Activated naive CD8-positive, alpha-beta T cell treated with anti-CD3 and anti-CD28 coated beads, Interleukin-2, amount 10 ng/mL, durations not matched to agents 7 days and 5 days (primary cell): ENCODE measurements at regions not wholly inside any gene's neighbourhood (a gene's known extent, or its start where the extent isn't known, plus 50 kb on each side); places are given as distances from the start of the nearest gene placed in this dataset.

Experiments
- ATAC-seq: fragments of 150-1000 bp; cut with Tn5 transposase; one replicate; pipeline ENCODE4 v1.10.0; 2021; ENCODE audit warnings: low read depth, moderate library complexity
- POLR2A ChIA-PET: fragments of 350-600 bp; sonication (Branson Sonifier 250); formaldehyde crosslinking; loops from one replicate; lab custom pipeline; 2021; ENCODE audit warnings: antibody characterized with exemption; lab: Charles Lee
- DNase-seq: peaks from one replicate; pipeline ENCODE4 v3.0.0; 2021
- H3K27ac Mint-ChIP-seq: one replicate; pipeline ENCODE4 v1.8.0; 2022; ENCODE audit warnings: mild to moderate bottlenecking, mixed read lengths
- H3K27me3 Mint-ChIP-seq: one replicate; pipeline ENCODE4 v1.8.0; 2022; ENCODE audit warnings: mild to moderate bottlenecking, moderate library complexity, mixed read lengths
- H3K36me3 Mint-ChIP-seq: one replicate; pipeline ENCODE4 v1.8.0; 2021; ENCODE audit warnings: mild to moderate bottlenecking, mixed read lengths
- H3K4me1 Mint-ChIP-seq: one replicate; pipeline ENCODE4 v1.8.0; 2021; ENCODE audit warnings: mixed read lengths
- H3K4me3 Mint-ChIP-seq: one replicate; pipeline ENCODE4 v1.8.0; 2022; ENCODE audit warnings: mild to moderate bottlenecking, moderate library complexity, mixed read lengths
- H3K9me3 Mint-ChIP-seq: one replicate; pipeline ENCODE4 v1.8.0; 2021; ENCODE audit warnings: mixed read lengths

- ATAC-seq, result no peak
- peaks cover 18% of the 10 kb centered on the region for H3K4me1 Mint-ChIP-seq
- no peak overlapping the region for H3K27ac Mint-ChIP-seq
- DNase-seq, result no peak
- H3K4me3 Mint-ChIP-seq, result no peak overlapping the region
- POLR2A ChIA-PET, result no interaction called here
- no peaks in the 10 kb centered on the region for H3K27me3 Mint-ChIP-seq
- H3K36me3 Mint-ChIP-seq, result peaks cover 9% of the 10 kb centered on the region
- H3K9me3 Mint-ChIP-seq, result peaks cover 6% of the 10 kb centered on the region
Observed at GRCh38 chr12:92463171-92463570, 239.6 kb upstream of the PLEKHG7 start.

GRCh38 chr12:92462527-92462926 lies 240.3 kb upstream of the PLEKHG7 start:
- POLR2A ChIA-PET, result interaction anchor here (0.8 kb wide), 1 partner anchor 13 kb away, joined by 3 read pairs; no protein-coding TSS in a partner anchor
- H3K27ac Mint-ChIP-seq, result no peak overlapping the region
- peaks cover 15% of the 10 kb centered on the region for H3K4me1 Mint-ChIP-seq
- peak; percentile 19 for ATAC-seq
- peaks cover 6% of the 10 kb centered on the region for H3K9me3 Mint-ChIP-seq
- H3K4me3 Mint-ChIP-seq, result no peak overlapping the region
- H3K27me3 Mint-ChIP-seq, result no peaks in the 10 kb centered on the region
- no peak for DNase-seq
- peaks cover 8% of the 10 kb centered on the region for H3K36me3 Mint-ChIP-seq

- no peak for DNase-seq
- POLR2A ChIA-PET, result interaction anchor here (0.8 kb wide), 1 partner anchor 13 kb away, joined by 3 read pairs; no protein-coding TSS in a partner anchor
- Mint-ChIP-seq H3K9me3 (peaks cover 6% of the 10 kb centered on the region), H3K4me3 (peak overlapping the region; percentile 28), H3K27me3 (no peaks in the 10 kb centered on the region), H3K27ac (peak overlapping the region; percentile 68), H3K4me1 (peaks cover 17% of the 10 kb centered on the region), H3K36me3 (peaks cover 8% of the 10 kb centered on the region)
- ATAC-seq, result peak; percentile 82
Observed at GRCh38 chr12:92462049-92462448, 240.7 kb upstream of the PLEKHG7 start.

- Mint-ChIP-seq H3K9me3 (peaks cover 7% of the 10 kb centered on the region), H3K4me1 (peaks cover 17% of the 10 kb centered on the region), H3K4me3 (no peak overlapping the region), H3K27me3 (no peaks in the 10 kb centered on the region), H3K36me3 (peaks cover 10% of the 10 kb centered on the region), H3K27ac (no peak overlapping the region)
- no peak for ATAC-seq
- POLR2A ChIA-PET, result no interaction called here
- DNase-seq, result no peak
Observed at GRCh38 chr12:92459850-92460249, 242.9 kb upstream of the PLEKHG7 start.

GRCh38 chr12:92458996-92459395 lies 243.8 kb upstream of the PLEKHG7 start:
- peaks cover 8% of the 10 kb centered on the region for H3K36me3 Mint-ChIP-seq
- H3K9me3 Mint-ChIP-seq, result peaks cover 9% of the 10 kb centered on the region
- ATAC-seq (no peak), DNase-seq (no peak)
- no peak overlapping the region for H3K27ac Mint-ChIP-seq
- no peak overlapping the region for H3K4me3 Mint-ChIP-seq
- POLR2A ChIA-PET, result no interaction called here
- peaks cover 17% of the 10 kb centered on the region for H3K4me1 Mint-ChIP-seq
- H3K27me3 Mint-ChIP-seq, result no peaks in the 10 kb centered on the region

- peaks cover 8% of the 10 kb centered on the region for H3K36me3 Mint-ChIP-seq
- no peak overlapping the region for H3K27ac Mint-ChIP-seq
- H3K4me3 Mint-ChIP-seq, result no peak overlapping the region
- no peak for ATAC-seq
- peaks cover 9% of the 10 kb centered on the region for H3K9me3 Mint-ChIP-seq
- DNase-seq, result no peak
- no peaks in the 10 kb centered on the region for H3K27me3 Mint-ChIP-seq
- H3K4me1 Mint-ChIP-seq, result peaks cover 15% of the 10 kb centered on the region
- POLR2A ChIA-PET, result no interaction called here
Observed at GRCh38 chr12:92457458-92458180, 245.2 kb upstream of the PLEKHG7 start.

GRCh38 chr12:92452763-92453162 lies 250.0 kb upstream of the PLEKHG7 start:
- H3K36me3 Mint-ChIP-seq, result peaks cover 22% of the 10 kb centered on the region
- no peak overlapping the region for H3K27ac Mint-ChIP-seq
- no peak for DNase-seq
- no peak overlapping the region for H3K4me3 Mint-ChIP-seq
- ATAC-seq, result no peak
- H3K4me1 Mint-ChIP-seq, result peaks cover 1% of the 10 kb centered on the region
- POLR2A ChIA-PET, result no interaction called here
- H3K9me3 Mint-ChIP-seq, result peaks cover 18% of the 10 kb centered on the region
- H3K27me3 Mint-ChIP-seq, result no peaks in the 10 kb centered on the region

GRCh38 chr12:92446083-92446460 lies 256.7 kb upstream of the PLEKHG7 start:
- Mint-ChIP-seq H3K4me1 (peaks cover 9% of the 10 kb centered on the region), H3K27me3 (no peaks in the 10 kb centered on the region), H3K36me3 (peaks cover 18% of the 10 kb centered on the region), H3K4me3 (peak overlapping the region; percentile 1), H3K27ac (no peak overlapping the region), H3K9me3 (peaks cover 14% of the 10 kb centered on the region)
- no peak for ATAC-seq
- POLR2A ChIA-PET, result no interaction called here
- no peak for DNase-seq

- Mint-ChIP-seq H3K27ac (peak overlapping the region; percentile 28), H3K36me3 (peaks cover 18% of the 10 kb centered on the region), H3K4me3 (peak overlapping the region; percentile 1), H3K9me3 (peaks cover 11% of the 10 kb centered on the region), H3K4me1 (peaks cover 9% of the 10 kb centered on the region), H3K27me3 (no peaks in the 10 kb centered on the region)
- no peak for DNase-seq
- peak; percentile 42 for ATAC-seq
- POLR2A ChIA-PET, result no interaction called here
Observed at GRCh38 chr12:92445253-92446082, 257.3 kb upstream of the PLEKHG7 start.

GRCh38 chr12:92444763-92445162 lies 258.0 kb upstream of the PLEKHG7 start:
- DNase-seq (no peak), ATAC-seq (no peak)
- no peaks in the 10 kb centered on the region for H3K27me3 Mint-ChIP-seq
- no peak overlapping the region for H3K27ac Mint-ChIP-seq
- H3K4me3 Mint-ChIP-seq, result no peak overlapping the region
- POLR2A ChIA-PET, result no interaction called here
- peaks cover 10% of the 10 kb centered on the region for H3K9me3 Mint-ChIP-seq
- H3K36me3 Mint-ChIP-seq, result peaks cover 15% of the 10 kb centered on the region
- H3K4me1 Mint-ChIP-seq, result peaks cover 9% of the 10 kb centered on the region

- H3K4me3 Mint-ChIP-seq, result no peak overlapping the region
- POLR2A ChIA-PET, result no interaction called here
- peaks cover 9% of the 10 kb centered on the region for H3K4me1 Mint-ChIP-seq
- H3K36me3 Mint-ChIP-seq, result peaks cover 10% of the 10 kb centered on the region
- no peak overlapping the region for H3K27ac Mint-ChIP-seq
- no peaks in the 10 kb centered on the region for H3K27me3 Mint-ChIP-seq
- no peak for ATAC-seq
- peaks cover 9% of the 10 kb centered on the region for H3K9me3 Mint-ChIP-seq
- DNase-seq, result no peak
Observed at GRCh38 chr12:92442782-92443181, 260.0 kb upstream of the PLEKHG7 start.

- no peaks in the 10 kb centered on the region for H3K27me3 Mint-ChIP-seq
- DNase-seq (no peak), ATAC-seq (no peak)
- no peak overlapping the region for H3K4me3 Mint-ChIP-seq
- no peak overlapping the region for H3K27ac Mint-ChIP-seq
- H3K9me3 Mint-ChIP-seq, result peaks cover 10% of the 10 kb centered on the region
- POLR2A ChIA-PET, result no interaction called here
- H3K36me3 Mint-ChIP-seq, result peaks cover 9% of the 10 kb centered on the region
- H3K4me1 Mint-ChIP-seq, result peaks cover 5% of the 10 kb centered on the region
Observed at GRCh38 chr12:92440072-92440471, 262.7 kb upstream of the PLEKHG7 start.

GRCh38 chr12:92439420-92439805 lies 263.4 kb upstream of the PLEKHG7 start:
- H3K4me3 Mint-ChIP-seq, result no peak overlapping the region

More at GRCh38 chr12:92439420-92439805, 263.4 kb upstream of the PLEKHG7 start:
- Mint-ChIP-seq H3K27me3 (no peaks in the 10 kb centered on the region), H3K36me3 (peaks cover 12% of the 10 kb centered on the region), H3K4me1 (peaks cover 6% of the 10 kb centered on the region), H3K27ac (no peak overlapping the region), H3K9me3 (peaks cover 14% of the 10 kb centered on the region)
- POLR2A ChIA-PET, result no interaction called here
- DNase-seq (no peak), ATAC-seq (no peak)
